Loucy (cell line): ENCODE measurements at regions not wholly inside any gene's neighbourhood (a gene's known extent, or its start where the extent isn't known, plus 50 kb on each side); places are given as distances from the start of the nearest gene placed in this dataset.

Experiments
- H2AFZ ChIP-seq: fragments of 200-600 bp; sonication (generic); 2 replicates; pipeline ENCODE4 v1.6.0; 2016; ENCODE audit warnings: antibody characterized with exemption, mild to moderate bottlenecking, low read length, moderate library complexity
- H3F3A ChIP-seq: fragments of 200-600 bp; 2 replicates; pipeline ENCODE4 v1.6.0; 2016; ENCODE audit warnings: antibody characterized with exemption, low read depth, mild to moderate bottlenecking
- H3K27me3 ChIP-seq: fragments of 200-600 bp; sonication (generic); 2 replicates; pipeline ENCODE4 v1.6.1; 2014; ENCODE audit warnings: low read length, mild to moderate bottlenecking; ENCODE audit not compliant: insufficient read depth, poor library complexity, severe bottlenecking
- H3K36me3 ChIP-seq: fragments of 200-600 bp; sonication (generic); 2 replicates; pipeline ENCODE4 v1.6.1; 2016; ENCODE audit warnings: low read length; ENCODE audit not compliant: insufficient read depth
- H3K4me1 ChIP-seq: fragments of 200-600 bp; sonication (generic); 2 replicates; pipeline ENCODE4 v1.5.1; 2014; ENCODE audit warnings: low read length, mild to moderate bottlenecking; ENCODE audit not compliant: insufficient read depth, poor library complexity, severe bottlenecking
- H3K4me2 ChIP-seq: fragments of 200-600 bp; sonication (generic); 2 replicates; pipeline ENCODE4 v1.6.0; 2014; ENCODE audit warnings: antibody characterized with exemption, low read length, low read depth, mild to moderate bottlenecking; ENCODE audit not compliant: poor library complexity, severe bottlenecking
- H3K4me3 ChIP-seq: fragments of 200-600 bp; sonication (generic); 2 replicates; pipeline ENCODE4 v1.5.1; 2014; ENCODE audit warnings: low read length, mild to moderate bottlenecking, mixed read lengths; ENCODE audit not compliant: poor library complexity, severe bottlenecking
- H3K79me2 ChIP-seq: fragments of 200-600 bp; sonication (generic); 2 replicates; pipeline ENCODE4 v1.6.1; 2014; ENCODE audit warnings: low read length; ENCODE audit not compliant: insufficient read depth
- H3K9ac ChIP-seq: fragments of 200-600 bp; sonication (generic); 2 replicates; pipeline ENCODE4 v1.6.0; 2014; ENCODE audit warnings: mild to moderate bottlenecking, low read depth, low read length, moderate library complexity; ENCODE audit not compliant: poor library complexity, severe bottlenecking
- H3K9me2 ChIP-seq: fragments of 200-600 bp; sonication (generic); replicated peaks from 2 replicates; pipeline ENCODE4 v1.6.1; 2016; ENCODE audit warnings: low read depth, low read length, mixed read lengths
- H3K9me3 ChIP-seq: fragments of 200-600 bp; sonication (generic); 2 replicates; pipeline ENCODE4 v1.6.1; 2014; ENCODE audit warnings: mild to moderate bottlenecking, antibody characterized with exemption, low read length, low read depth; ENCODE audit not compliant: insufficient read depth
- H4K20me1 ChIP-seq: fragments of 200-600 bp; sonication (generic); 2 replicates; pipeline ENCODE4 v1.6.0; 2014; ENCODE audit warnings: antibody characterized with exemption, low read length, mild to moderate bottlenecking; ENCODE audit not compliant: insufficient read depth, poor library complexity, severe bottlenecking
- CTCF ChIP-seq: fragments of 200-600 bp; sonication (generic); conservative IDR thresholded peaks from 2 replicates; pipeline ENCODE4 v1.5.1; 2014; ENCODE audit warnings: mild to moderate bottlenecking, antibody characterized with exemption, low read length
- EZH2phosphoT487 ChIP-seq: fragments of 200-600 bp; IDR thresholded peaks from 2 replicates; pipeline ENCODE4 v1.6.1; 2018; ENCODE audit warnings: antibody characterized with exemption, mild to moderate bottlenecking, moderate library complexity, borderline replicate concordance

GRCh38 chr14:53847057-53847456 is 109.6 kb downstream of the BMP4 start:
- H3K9ac ChIP-seq, result no peak overlapping the region
- no peaks in the 10 kb centered on the region for H3K9me3 ChIP-seq
- no peaks in the 10 kb centered on the region for H4K20me1 ChIP-seq
- H3K4me2 ChIP-seq, result no peak overlapping the region
- TF ChIP-seq EZH2phosphoT487 (no peak), CTCF (no peak)
- H3K4me3 ChIP-seq, result no peak overlapping the region
- no peaks in the 10 kb centered on the region for H3K36me3 ChIP-seq
- H3K27me3 ChIP-seq, result no peaks in the 10 kb centered on the region
- H3F3A ChIP-seq, result no peaks in the 10 kb centered on the region
- no peak overlapping the region for H2AFZ ChIP-seq
- no peaks in the 10 kb centered on the region for H3K79me2 ChIP-seq
- no peaks in the 10 kb centered on the region for H3K4me1 ChIP-seq
- no peaks in the 10 kb centered on the region for H3K9me2 ChIP-seq

- TF ChIP-seq EZH2phosphoT487 (no peak), CTCF (no peak)
Observed at GRCh38 chr14:53845813-53846693, 110.6 kb downstream of the BMP4 start.

GRCh38 chr14:53842938-53843337 is 113.7 kb downstream of the BMP4 start:
- Histone ChIP-seq H3K9me3 (no peaks in the 10 kb centered on the region), H3K4me1 (no peaks in the 10 kb centered on the region), H3K36me3 (no peaks in the 10 kb centered on the region), H3F3A (no peaks in the 10 kb centered on the region), H2AFZ (no peak overlapping the region), H3K4me2 (no peak overlapping the region), H3K79me2 (no peaks in the 10 kb centered on the region), H3K27me3 (no peaks in the 10 kb centered on the region), H3K9ac (no peak overlapping the region), H3K4me3 (no peak overlapping the region), H4K20me1 (no peaks in the 10 kb centered on the region), H3K9me2 (no peaks in the 10 kb centered on the region)
- no peak for TF ChIP-seq EZH2phosphoT487
- no peak for TF ChIP-seq CTCF

More at GRCh38 chr14:53845813-53846693, 110.6 kb downstream of the BMP4 start:
- Histone ChIP-seq H2AFZ (no peak overlapping the region), H3K9ac (no peak overlapping the region), H3F3A (no peaks in the 10 kb centered on the region), H3K36me3 (no peaks in the 10 kb centered on the region), H3K9me2 (no peaks in the 10 kb centered on the region), H3K4me2 (no peak overlapping the region), H3K4me3 (no peak overlapping the region), H3K9me3 (no peaks in the 10 kb centered on the region), H3K27me3 (no peaks in the 10 kb centered on the region), H3K79me2 (no peaks in the 10 kb centered on the region), H4K20me1 (no peaks in the 10 kb centered on the region), H3K4me1 (no peaks in the 10 kb centered on the region)
